Astrocyte (in vitro differentiated cells and primary cell): ENCODE measurements at regions not wholly inside any gene's neighbourhood (a gene's known extent, or its start where the extent isn't known, plus 50 kb on each side); places are given as distances from the start of the nearest gene placed in this dataset.

ENCODE experiments used
- CTCF ChIP-seq: IDR thresholded peaks from 2 replicates; pipeline ENCODE4 v1.5.1; 2011; ENCODE audit warnings: low read depth, mild to moderate bottlenecking, inconsistent platforms, low read length, moderate library complexity; ENCODE audit not compliant: insufficient read depth
- EZH2 ChIP-seq: IDR thresholded peaks from 2 replicates; pipeline ENCODE4 v1.6.1; 2012; ENCODE audit warnings: mild to moderate bottlenecking, low read length, inconsistent platforms; ENCODE audit not compliant: insufficient read depth

- TF ChIP-seq CTCF (no peak), EZH2 (no peak)
Measured at GRCh38 chr4:144209491-144209890, 69.0 kb upstream of the GYPA start.
